Gastrocnemius medialis (tissue), 4 donors: ENCODE measurements at regions not wholly inside any gene's neighbourhood (a gene's known extent, or its start where the extent isn't known, plus 50 kb on each side); places are given as distances from the start of the nearest gene placed in this dataset.

Source experiments
- POLR2A ChIP-seq, 2 donors: fragments of 450-650 bp; IDR thresholded peaks; one replicate each; pipeline ENCODE4 v1.6.1; 2017; ENCODE audit warnings: antibody characterized with exemption in 2 of 2, mild to moderate bottlenecking in 2 of 2, moderate library complexity in 2 of 2
- TF ChIP-seq, protein P1 (sequence below), 5 experiments: fragments of 450-650 bp in 3 of 5; fragments of 200-600 bp in 2 of 5; sonication (generic) in 2 of 5; IDR thresholded peaks in 4 of 5; conservative IDR thresholded peaks in 1 of 5; 1 replicate in 4 of 5; 2 replicates in 1 of 5; pipeline ENCODE4 v1.5.1; 2016 to 2019; ENCODE audit warnings: antibody characterized with exemption in 5 of 5, mild to moderate bottlenecking in 3 of 5, moderate library complexity in 3 of 5

DNA sequence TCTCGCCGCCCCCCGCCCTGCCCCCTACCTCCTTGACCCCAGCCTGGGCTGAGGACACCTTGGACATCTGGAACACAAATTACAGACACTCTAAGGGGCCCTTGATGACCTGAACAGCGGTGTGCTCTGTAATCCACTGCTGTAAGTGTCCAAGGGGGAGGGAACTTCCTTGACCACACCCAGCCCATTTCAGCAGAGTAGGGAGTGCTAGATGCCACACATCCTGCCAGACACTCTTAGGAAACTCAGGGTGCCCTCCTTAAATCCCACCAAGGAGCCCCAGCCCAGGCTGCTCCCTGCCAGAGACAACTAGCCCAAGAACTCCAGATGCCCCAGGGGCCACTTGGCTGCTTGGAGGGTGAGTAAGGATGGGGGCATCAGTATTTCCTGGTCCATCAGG lies 282.2 kb downstream of the RRAGC start:
- TF ChIP-seq, protein P1, sequence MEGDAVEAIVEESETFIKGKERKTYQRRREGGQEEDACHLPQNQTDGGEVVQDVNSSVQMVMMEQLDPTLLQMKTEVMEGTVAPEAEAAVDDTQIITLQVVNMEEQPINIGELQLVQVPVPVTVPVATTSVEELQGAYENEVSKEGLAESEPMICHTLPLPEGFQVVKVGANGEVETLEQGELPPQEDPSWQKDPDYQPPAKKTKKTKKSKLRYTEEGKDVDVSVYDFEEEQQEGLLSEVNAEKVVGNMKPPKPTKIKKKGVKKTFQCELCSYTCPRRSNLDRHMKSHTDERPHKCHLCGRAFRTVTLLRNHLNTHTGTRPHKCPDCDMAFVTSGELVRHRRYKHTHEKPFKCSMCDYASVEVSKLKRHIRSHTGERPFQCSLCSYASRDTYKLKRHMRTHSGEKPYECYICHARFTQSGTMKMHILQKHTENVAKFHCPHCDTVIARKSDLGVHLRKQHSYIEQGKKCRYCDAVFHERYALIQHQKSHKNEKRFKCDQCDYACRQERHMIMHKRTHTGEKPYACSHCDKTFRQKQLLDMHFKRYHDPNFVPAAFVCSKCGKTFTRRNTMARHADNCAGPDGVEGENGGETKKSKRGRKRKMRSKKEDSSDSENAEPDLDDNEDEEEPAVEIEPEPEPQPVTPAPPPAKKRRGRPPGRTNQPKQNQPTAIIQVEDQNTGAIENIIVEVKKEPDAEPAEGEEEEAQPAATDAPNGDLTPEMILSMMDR (IDR thresholded peaks at IDR 0.05 in 4 of 5, conservative IDR thresholded peaks at IDR 0.05 in 1 of 5), result no peak
- TF ChIP-seq POLR2A (IDR thresholded peaks at IDR 0.05), result no peak
